OCI-LY7 (cell line): ENCODE measurements at regions not wholly inside any gene's neighbourhood (a gene's known extent, or its start where the extent isn't known, plus 50 kb on each side); places are given as distances from the start of the nearest gene placed in this dataset.

Experiments used
- BruUV-seq: library from RNA; stranded (reverse); fragments of 400-500 nt; replicated peaks from 2 replicates; lab custom pipeline; 2021; lab: Mats Ljungman, UMichigan
- CTCF ChIA-PET: fragments of 300-600 bp; sonication (Branson Sonifier 250); formaldehyde crosslinking; loops from one replicate; lab custom pipeline; 2022; ENCODE audit warnings: antibody characterized with exemption; ENCODE audit not compliant: unreplicated experiment; lab: Charles Lee
- POLR2A ChIA-PET: fragments of 300-600 bp; sonication (Branson Sonifier 250); formaldehyde crosslinking; loops from one replicate; lab custom pipeline; 2022; ENCODE audit warnings: antibody characterized with exemption; lab: Charles Lee
- DNase-seq: peaks from one replicate; pipeline ENCODE4 v3.0.0-alpha.2; 2015; ENCODE audit warnings: low spot score
- H2AFZ ChIP-seq: fragments of 200-600 bp; sonication (generic), shearing (Covaris generic); 2 replicates; pipeline ENCODE4 v1.6.1; 2014; ENCODE audit warnings: mild to moderate bottlenecking, antibody characterized with exemption, low read length, moderate library complexity
- H3K27ac ChIP-seq: fragments of 200-600 bp; sonication (generic); 2 replicates; pipeline ENCODE4 v1.5.1; 2014; ENCODE audit warnings: mixed run types, low read depth, mild to moderate bottlenecking, moderate library complexity, low read length, inconsistent platforms; ENCODE audit not compliant: poor library complexity, severe bottlenecking
- H3K36me3 ChIP-seq: fragments of 200-600 bp; sonication (generic); 2 replicates; pipeline ENCODE4 v1.6.1; 2014; ENCODE audit warnings: mild to moderate bottlenecking, antibody characterized with exemption, low read length, moderate library complexity, mixed read lengths; ENCODE audit not compliant: insufficient read depth
- H3K4me1 ChIP-seq: fragments of 200-600 bp; sonication (generic); 2 replicates; pipeline ENCODE4 v1.5.1; 2014; ENCODE audit warnings: mild to moderate bottlenecking, low read length; ENCODE audit not compliant: insufficient read depth, poor library complexity, severe bottlenecking
- H3K4me2 ChIP-seq: fragments of 200-600 bp; sonication (generic); 2 replicates; pipeline ENCODE4 v1.6.1; 2014; ENCODE audit warnings: mild to moderate bottlenecking, low read length
- H3K4me3 ChIP-seq: fragments of 200-600 bp; sonication (generic); 2 replicates; pipeline ENCODE4 v1.5.1; 2014; ENCODE audit warnings: mild to moderate bottlenecking, low read depth, low read length; ENCODE audit not compliant: poor library complexity, severe bottlenecking
- H3K79me2 ChIP-seq: fragments of 200-600 bp; sonication (generic); 2 replicates; pipeline ENCODE4 v1.6.1; 2016; ENCODE audit warnings: low read depth, mild to moderate bottlenecking, low read length, moderate library complexity, mixed read lengths; ENCODE audit not compliant: insufficient read depth
- H3K9me2 ChIP-seq: fragments of 200-600 bp; sonication (generic); 2 replicates; pipeline ENCODE4 v1.6.1; 2016; ENCODE audit warnings: mild to moderate bottlenecking, low read length, mixed read lengths; ENCODE audit not compliant: insufficient read depth
- H3K9me3 ChIP-seq: fragments of 200-600 bp; sonication (generic); 2 replicates; pipeline ENCODE4 v1.6.1; 2014; ENCODE audit warnings: mild to moderate bottlenecking, mixed run types, low read length, mixed read lengths
- H4K20me1 ChIP-seq: fragments of 200-600 bp; sonication (generic); 2 replicates; pipeline ENCODE4 v1.6.1; 2014; ENCODE audit warnings: mild to moderate bottlenecking, antibody characterized with exemption, low read length, moderate library complexity, mixed read lengths; ENCODE audit not compliant: insufficient read depth
- CTCF ChIP-seq: fragments of 200-600 bp; sonication (generic); conservative IDR thresholded peaks from 2 replicates; pipeline ENCODE4 v1.5.1; 2014; ENCODE audit warnings: mild to moderate bottlenecking, antibody characterized with exemption, low read length, moderate library complexity, mixed read lengths
- EZH2phosphoT487 ChIP-seq: fragments of 200-600 bp; sonication (generic); IDR thresholded peaks from 2 replicates; pipeline ENCODE4 v1.6.1; 2018; ENCODE audit warnings: low read depth, borderline replicate concordance, mild to moderate bottlenecking, mixed run types, antibody characterized with exemption, low read length, moderate library complexity, mixed read lengths
- intact Hi-C: fragments of 100-400 bp; cut with micrococcal nuclease; formaldehyde crosslinking; loops from one replicate; pipeline ENCODE4 v1.10.0; 2022; ENCODE audit not compliant: unreplicated experiment

GRCh38 chr1:119286587-119287181, 81.9 kb upstream of the HAO2 start:
- no peak overlapping the region for H2AFZ ChIP-seq

GRCh38 chr1:119288751-119289150, 79.8 kb upstream of the HAO2 start:
- intact Hi-C loops = loop anchor here (5.0 to 10.0 kb wide), 2 partner anchors 186 to 384 kb away; no protein-coding TSS in a partner anchor
- H3K4me3 ChIP-seq = no peak overlapping the region
- no peaks in the 10 kb centered on the region for H3K9me2 ChIP-seq
- H2AFZ ChIP-seq = no peak overlapping the region
- no peak overlapping the region for H3K27ac ChIP-seq
- BruUV-seq = no TSS peak
- TF ChIP-seq EZH2phosphoT487 (no peak), CTCF (no peak)
- H4K20me1 ChIP-seq = no peaks in the 10 kb centered on the region
- H3K4me2 ChIP-seq = no peak overlapping the region
- no peaks in the 10 kb centered on the region for H3K4me1 ChIP-seq
- ChIA-PET POLR2A (no interaction called here), CTCF (no interaction called here)
- no peaks in the 10 kb centered on the region for H3K9me3 ChIP-seq
- DNase-seq = no peak
- H3K79me2 ChIP-seq = no peaks in the 10 kb centered on the region
- H3K36me3 ChIP-seq = no peaks in the 10 kb centered on the region

More at GRCh38 chr1:119286587-119287181, 81.9 kb upstream of the HAO2 start:
- no peaks in the 10 kb centered on the region for H3K36me3 ChIP-seq
- no TSS peak for BruUV-seq
- intact Hi-C loops = loop anchor here (5.0 to 10.0 kb wide), 2 partner anchors 188 to 386 kb away; no protein-coding TSS in a partner anchor
- CTCF ChIA-PET = no interaction called here
- H3K4me3 ChIP-seq = no peak overlapping the region
- H3K79me2 ChIP-seq = no peaks in the 10 kb centered on the region
- H3K4me1 ChIP-seq = no peaks in the 10 kb centered on the region
- no peaks in the 10 kb centered on the region for H3K9me2 ChIP-seq
- TF ChIP-seq CTCF (peak; percentile 84), EZH2phosphoT487 (no peak)
- DNase-seq = peak; percentile 50
- H3K9me3 ChIP-seq = no peaks in the 10 kb centered on the region
- H4K20me1 ChIP-seq = no peaks in the 10 kb centered on the region
- POLR2A ChIA-PET = no interaction called here
- no peak overlapping the region for H3K4me2 ChIP-seq
- no peak overlapping the region for H3K27ac ChIP-seq

- intact Hi-C loops = no loop called here
- no peak overlapping the region for H2AFZ ChIP-seq
- CTCF ChIA-PET = no interaction called here
Measured at GRCh38 chr1:119290297-119290696, 78.3 kb upstream of the HAO2 start.

More at GRCh38 chr1:119290297-119290696, 78.3 kb upstream of the HAO2 start:
- no peaks in the 10 kb centered on the region for H3K9me2 ChIP-seq
- peaks cover 6% of the 10 kb centered on the region for H3K4me1 ChIP-seq
- POLR2A ChIA-PET = interaction anchor here (0.7 kb wide), 1 partner anchor 63 kb away, joined by 3 read pairs; no protein-coding TSS in a partner anchor
- H3K79me2 ChIP-seq = no peaks in the 10 kb centered on the region
- no TSS peak for BruUV-seq
- no peaks in the 10 kb centered on the region for H3K9me3 ChIP-seq
- H3K27ac ChIP-seq = no peak overlapping the region
- no peak for TF ChIP-seq CTCF
- TF ChIP-seq EZH2phosphoT487 = no peak
- DNase-seq = no peak
- H3K36me3 ChIP-seq = no peaks in the 10 kb centered on the region
- H3K4me3 ChIP-seq = no peak overlapping the region
- no peak overlapping the region for H3K4me2 ChIP-seq
- H4K20me1 ChIP-seq = no peaks in the 10 kb centered on the region
